ENCODE measurements at regions not wholly inside any gene's neighbourhood (a gene's known extent, or its start where the extent isn't known, plus 50 kb on each side); places are given as distances from the start of the nearest gene placed in this dataset.

- TF ChIP-seq USF1 (IDR thresholded peaks at IDR 0.05; ENCODE audit: borderline replicate concordance, low read depth) (no peak), FOXM1 (IDR thresholded peaks at IDR 0.05; ENCODE audit: low read depth) (no peak), REST (IDR thresholded peaks at IDR 0.05; ENCODE audit: low read depth, low read length) (no peak), RCOR1 (IDR thresholded peaks at IDR 0.05; ENCODE audit: low read length) (no peak), MEF2A (IDR thresholded peaks at IDR 0.05; ENCODE audit: borderline replicate concordance, low read depth) (no peak)
These were observed 391.4 kb downstream of the RAB28 start (continued) for GRCh38 chr4:13092702-13093101.

- Histone ChIP-seq H3F3A (replicated peaks; ENCODE audit: insufficient read depth) (no peaks in the 10 kb centered on the region), H3K27ac (ENCODE audit: low read depth in 2 of 2, low read length in 1 of 2) (no peak overlapping the region), H3K79me2 (ENCODE audit: insufficient read depth) (no peaks in the 10 kb centered on the region), H3K9me3 (no peaks in the 10 kb centered on the region), H3K36me3 (replicated peaks in 1 of 2; ENCODE audit: control insufficient read depth in 1 of 2, insufficient read depth in 2 of 2, low read length in 1 of 2) (no peaks in the 10 kb centered on the region), H4K20me1 (ENCODE audit: insufficient read depth) (no peaks in the 10 kb centered on the region), H3K9me2 (no peaks in the 10 kb centered on the region), H3K4me1 (ENCODE audit: control insufficient read depth in 1 of 2, insufficient read depth in 2 of 2, low read depth in 1 of 2, low read length in 1 of 2) (no peaks in the 10 kb centered on the region), H3K4me3 (ENCODE audit: low read depth in 2 of 2, low read length in 1 of 2) (no peak overlapping the region), H3K4me2 (no peak overlapping the region), H3K9ac (no peak overlapping the region), H3K27me3 (ENCODE audit: insufficient read depth) (no peaks in the 10 kb centered on the region), H2AFZ (ENCODE audit: low read depth) (no peak overlapping the region)
- no peak for TF ChIP-seq USF1 (IDR thresholded peaks at IDR 0.05; ENCODE audit: borderline replicate concordance, low read depth)
- TF ChIP-seq CHD2 (IDR thresholded peaks at IDR 0.05; ENCODE audit: low read length, partially characterized antibody): no peak
- TF ChIP-seq POLR2AphosphoS5 (IDR thresholded peaks at IDR 0.05; ENCODE audit: low read depth, low read length): no peak
- no peak for TF ChIP-seq IRF3 (IDR thresholded peaks at IDR 0.05; ENCODE audit: low read depth, low read length)
- no peak for TF ChIP-seq RCOR1 (IDR thresholded peaks at IDR 0.05; ENCODE audit: low read length)
- TF ChIP-seq USF2 (IDR thresholded peaks at IDR 0.05; ENCODE audit: borderline replicate concordance, low read depth, low read length): no peak
- TF ChIP-seq PBX3 (IDR thresholded peaks at IDR 0.05): no peak
- no peak for TF ChIP-seq NRF1 (IDR thresholded peaks at IDR 0.05; ENCODE audit: low read depth, low read length)
- TF ChIP-seq TEAD4 (IDR thresholded peaks at IDR 0.05; ENCODE audit: borderline replicate concordance, insufficient read depth): no peak
- TF ChIP-seq EP300 (IDR thresholded peaks at IDR 0.05; ENCODE audit: borderline replicate concordance in 1 of 2, low read depth in 1 of 2, low read length in 1 of 2): no peak
- no peak for TF ChIP-seq RAD21 (IDR thresholded peaks at IDR 0.05; ENCODE audit: low read length)
- TF ChIP-seq ELF1 (IDR thresholded peaks at IDR 0.05): no peak
- TF ChIP-seq FOXM1 (IDR thresholded peaks at IDR 0.05; ENCODE audit: low read depth): no peak
- DNase-seq: no peak
- CTCF ChIA-PET: interaction anchor here (0.7 kb wide), 1 partner anchor 27 kb away, joined by 3 read pairs; no protein-coding TSS in a partner anchor
- POLR2A ChIA-PET: no interaction called here
These were observed 394.5 kb downstream of the RAB28 start for GRCh38 chr4:13089659-13089998.
